HG02884 (cell line): ENCODE measurements at regions not wholly inside any gene's neighbourhood (a gene's known extent, or its start where the extent isn't known, plus 50 kb on each side); places are given as distances from the start of the nearest gene placed in this dataset.
"Not testable (repeated sequence)": the region's sequence is repeated elsewhere in the genome, so short reads cannot be mapped to it uniquely, and the experiment has no call there.

Source experiments
- ATAC-seq: cut with Tn5 transposase; IDR thresholded peaks from one replicate; pipeline ENCODE4 v1.9.1; 2021; ENCODE audit warnings: mild to moderate bottlenecking, moderate library complexity; ENCODE audit not compliant: unreplicated experiment

- ATAC-seq: no peak
Measured at GRCh38 chr5:10921160-10921559, 160.1 kb upstream of the DAP start.

DNA sequence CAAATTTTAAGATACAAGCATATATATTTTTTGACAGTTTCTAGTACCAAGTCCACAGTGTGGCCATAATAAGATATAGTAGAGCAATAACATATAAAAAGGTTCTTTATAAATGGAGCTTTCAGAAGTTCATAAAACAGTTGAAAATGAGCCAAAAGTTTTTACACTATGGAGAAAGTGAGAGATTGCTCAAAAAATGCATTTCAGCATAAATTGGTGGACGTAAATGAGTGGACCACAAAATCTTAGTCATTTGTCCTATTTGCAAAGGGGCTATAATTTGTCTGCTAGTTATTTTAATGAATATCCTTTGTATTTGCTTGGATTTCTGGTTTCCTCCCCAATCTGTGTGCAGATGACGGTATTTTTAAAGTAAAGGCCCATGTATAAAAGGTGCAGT is 159.4 kb upstream of the DAP start:
- no peak for ATAC-seq

- no peak for ATAC-seq
Measured at GRCh38 chr5:10914741-10915480, 153.9 kb upstream of the DAP start.

DNA sequence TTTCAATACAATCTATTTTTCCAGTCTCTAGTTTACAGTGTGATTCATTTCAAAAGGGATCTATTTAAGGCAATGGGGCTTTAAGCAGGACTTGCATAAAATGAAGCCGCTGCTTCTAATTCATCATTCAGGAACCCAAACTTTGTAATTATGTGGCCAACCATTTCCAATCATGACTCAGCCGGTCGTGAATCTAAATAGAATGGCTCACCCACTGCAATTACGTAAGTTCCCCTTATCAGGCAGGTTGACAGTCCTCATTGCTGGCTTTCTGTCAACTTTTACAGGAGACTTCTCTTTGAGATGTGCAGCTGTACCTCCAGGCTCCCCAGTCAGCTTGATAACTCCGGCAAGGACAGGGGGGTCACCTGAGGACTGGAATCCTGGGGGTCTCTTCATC is 152.8 kb upstream of the DAP start:
- no peak for ATAC-seq

DNA sequence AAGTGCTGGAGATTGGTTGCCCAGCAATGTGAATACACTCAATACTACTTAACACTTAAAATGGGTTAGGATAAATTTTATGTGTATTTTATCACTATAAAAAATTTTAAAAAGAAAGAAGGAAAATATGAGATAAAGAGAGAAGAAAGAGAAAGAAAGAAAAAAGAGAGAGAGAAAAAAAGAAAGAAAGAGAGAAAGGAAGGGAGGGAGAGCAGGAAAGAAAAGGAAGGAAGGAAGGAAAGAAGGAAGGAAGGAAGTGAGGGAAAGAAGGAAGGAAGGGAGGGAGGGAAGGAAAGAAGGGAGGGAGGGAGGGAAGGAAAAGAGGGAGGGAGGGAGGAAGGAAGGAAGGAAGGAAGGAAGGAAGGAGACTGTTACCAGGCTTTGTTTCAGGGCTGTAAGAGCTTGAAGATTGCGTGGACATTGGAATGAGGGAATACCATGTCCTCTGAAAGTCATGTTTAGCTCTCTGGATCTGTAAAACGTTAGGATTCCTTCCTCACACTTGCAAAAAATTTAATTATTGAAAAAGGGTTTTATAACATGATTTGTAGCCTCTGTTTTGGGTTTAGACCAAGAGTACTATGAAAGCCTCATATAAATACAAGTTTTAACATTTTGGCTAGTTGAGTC is 152.3 kb upstream of the DAP start:
- no peak for ATAC-seq

DNA sequence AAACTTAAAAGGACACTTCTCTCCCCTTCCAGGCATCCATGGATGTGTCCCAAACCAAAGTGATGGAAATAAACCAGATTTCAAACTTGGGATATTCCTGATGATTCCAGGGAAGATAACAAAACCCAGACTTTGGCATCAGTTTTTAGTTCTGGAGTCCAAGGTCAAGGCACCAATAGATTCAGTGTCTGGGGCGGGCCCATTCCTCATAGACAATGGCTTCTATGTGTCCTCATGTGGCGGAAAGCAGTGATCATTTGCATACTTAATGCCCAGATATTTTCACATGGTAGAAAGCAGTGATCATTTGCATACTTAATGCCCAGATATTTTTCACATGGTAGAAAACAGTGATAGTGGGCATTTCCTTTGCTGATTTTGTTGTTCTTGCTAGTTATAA is 151.4 kb upstream of the DAP start:
- ATAC-seq: no peak

DNA sequence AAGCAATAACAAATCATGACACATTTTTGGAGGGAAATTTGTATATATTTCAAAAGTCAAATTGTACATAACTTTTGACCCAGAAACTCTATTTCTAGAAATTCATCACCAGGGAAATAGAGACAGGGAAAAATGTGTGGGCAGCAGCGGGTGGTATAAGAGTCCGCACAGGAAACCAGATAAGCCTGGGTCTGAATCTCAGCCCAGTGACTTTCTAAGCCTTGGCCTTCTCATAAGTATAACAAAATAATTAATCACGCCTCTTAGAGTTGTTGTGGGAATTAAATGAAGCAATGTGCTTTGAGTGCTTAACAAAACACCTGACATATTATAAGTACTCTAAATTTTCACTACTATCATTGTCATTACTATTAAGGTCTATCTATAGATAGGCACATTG is 149.2 kb upstream of the DAP start:
- no peak for ATAC-seq

DNA sequence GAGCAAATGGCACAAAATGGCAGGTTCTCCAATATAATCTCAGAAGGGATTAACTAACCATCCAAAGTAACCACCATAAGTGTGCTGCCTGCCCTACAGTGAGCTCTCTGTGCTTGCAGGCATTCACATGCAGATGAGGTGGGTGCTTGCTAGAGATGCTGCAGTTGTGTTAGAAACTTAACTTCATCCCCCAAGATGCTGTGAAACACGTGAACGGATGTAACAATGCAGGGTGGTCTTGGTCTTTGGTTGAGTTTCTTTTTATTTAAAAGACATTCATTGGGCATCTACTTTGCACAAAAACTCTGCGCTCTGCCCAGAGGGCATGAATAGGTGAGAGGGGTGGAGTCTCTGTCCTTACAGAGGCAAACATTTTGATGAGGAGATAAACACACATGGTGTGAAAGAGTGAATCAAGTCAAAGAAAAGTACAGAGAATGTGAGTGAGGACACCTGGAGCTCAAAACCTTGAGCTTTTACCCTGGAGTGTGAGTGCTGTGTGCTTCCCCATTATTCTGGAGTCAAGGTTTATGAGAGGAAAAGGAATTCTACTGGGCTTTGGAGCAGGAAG is 143.9 kb upstream of the DAP start:
- ATAC-seq: no peak

- no peak for ATAC-seq
Measured at GRCh38 chr5:10903786-10904560, 142.9 kb upstream of the DAP start.

DNA sequence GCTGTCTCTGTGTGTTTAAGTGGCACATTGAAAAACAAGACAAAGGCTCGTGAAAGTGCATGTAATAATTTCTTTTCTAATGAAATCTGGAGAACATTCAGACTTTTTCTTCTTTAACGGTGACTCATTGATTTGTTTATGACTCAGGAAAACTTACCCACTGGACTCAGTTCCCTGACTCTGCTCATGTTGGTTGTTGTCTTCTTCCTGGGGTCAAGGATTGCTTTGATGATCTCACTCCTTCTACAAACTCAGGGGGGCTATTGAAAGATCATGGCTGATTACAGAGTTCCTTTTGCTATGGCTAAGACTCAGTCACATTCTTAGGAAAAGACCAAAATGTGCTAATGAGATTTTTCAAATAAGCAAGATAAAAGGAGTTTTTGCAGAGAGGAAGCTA is 141.1 kb upstream of the DAP start:
- ATAC-seq: no peak

DNA sequence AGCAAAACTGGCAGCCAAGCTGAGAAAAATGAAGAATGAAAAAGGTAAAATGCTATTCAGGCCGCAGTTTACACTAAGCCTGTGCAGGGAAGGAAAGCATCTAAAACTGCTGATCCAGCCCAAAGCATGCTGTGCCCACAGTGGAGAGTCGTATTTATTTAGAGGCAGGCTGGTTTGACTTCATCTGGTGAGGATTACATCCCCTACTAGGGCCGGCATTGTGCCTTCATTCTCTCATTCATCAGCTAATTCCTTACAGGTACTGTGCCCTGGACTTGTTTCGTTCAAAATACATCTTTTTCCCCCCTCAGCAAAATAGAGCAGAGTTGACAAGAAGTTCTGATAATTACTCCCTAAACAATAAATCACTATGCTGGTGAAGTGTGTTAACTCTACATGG is 137.5 kb upstream of the DAP start:
- no peak for ATAC-seq

- ATAC-seq: no peak
Measured at GRCh38 chr5:10896016-10896415, 135.0 kb upstream of the DAP start.

DNA sequence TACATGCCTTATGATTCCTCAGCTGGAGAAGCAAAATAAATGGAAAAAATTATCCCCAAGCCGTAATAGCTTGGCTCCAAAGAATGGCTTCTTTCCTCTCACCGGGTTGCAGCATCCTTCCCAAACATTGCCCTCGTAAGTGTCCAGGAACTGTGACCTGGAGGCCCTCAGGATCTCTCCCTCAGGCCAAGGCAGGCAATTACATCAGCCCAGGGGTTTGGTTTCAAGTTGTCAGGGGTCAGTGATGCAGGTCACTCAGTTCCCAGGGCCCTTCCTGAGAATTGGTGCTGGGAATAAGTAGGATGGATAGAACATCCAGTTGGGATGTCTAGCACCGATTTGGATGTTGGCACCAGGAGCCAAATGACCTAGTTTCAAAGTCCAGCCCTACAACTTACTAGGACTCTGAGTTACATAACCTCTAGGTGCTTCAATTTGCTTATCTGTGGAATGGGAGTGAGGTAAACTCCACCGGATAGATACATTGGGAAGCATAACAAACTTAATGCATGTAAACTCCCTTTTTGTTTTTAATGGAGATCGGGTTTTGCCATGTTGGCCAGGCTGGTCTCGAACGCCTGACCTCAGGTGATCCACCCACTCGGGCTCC is 133.5 kb upstream of the DAP start:
- ATAC-seq: no peak

DNA sequence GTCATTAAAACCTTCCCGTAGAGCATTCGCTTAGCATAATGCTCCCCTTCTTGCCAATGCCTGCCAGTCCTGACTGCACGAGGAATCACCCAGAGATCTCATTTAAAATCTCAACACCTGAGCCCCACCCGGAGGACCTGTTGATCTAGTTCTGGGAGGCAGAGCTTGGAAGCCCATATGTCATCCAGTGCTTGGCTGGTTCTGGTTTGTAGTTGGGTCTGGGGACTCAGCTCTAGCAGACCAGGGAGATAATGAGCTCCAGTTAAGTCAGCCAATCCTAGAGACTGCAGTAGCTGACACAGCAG is 131.8 kb upstream of the DAP start:
- no peak for ATAC-seq

DNA sequence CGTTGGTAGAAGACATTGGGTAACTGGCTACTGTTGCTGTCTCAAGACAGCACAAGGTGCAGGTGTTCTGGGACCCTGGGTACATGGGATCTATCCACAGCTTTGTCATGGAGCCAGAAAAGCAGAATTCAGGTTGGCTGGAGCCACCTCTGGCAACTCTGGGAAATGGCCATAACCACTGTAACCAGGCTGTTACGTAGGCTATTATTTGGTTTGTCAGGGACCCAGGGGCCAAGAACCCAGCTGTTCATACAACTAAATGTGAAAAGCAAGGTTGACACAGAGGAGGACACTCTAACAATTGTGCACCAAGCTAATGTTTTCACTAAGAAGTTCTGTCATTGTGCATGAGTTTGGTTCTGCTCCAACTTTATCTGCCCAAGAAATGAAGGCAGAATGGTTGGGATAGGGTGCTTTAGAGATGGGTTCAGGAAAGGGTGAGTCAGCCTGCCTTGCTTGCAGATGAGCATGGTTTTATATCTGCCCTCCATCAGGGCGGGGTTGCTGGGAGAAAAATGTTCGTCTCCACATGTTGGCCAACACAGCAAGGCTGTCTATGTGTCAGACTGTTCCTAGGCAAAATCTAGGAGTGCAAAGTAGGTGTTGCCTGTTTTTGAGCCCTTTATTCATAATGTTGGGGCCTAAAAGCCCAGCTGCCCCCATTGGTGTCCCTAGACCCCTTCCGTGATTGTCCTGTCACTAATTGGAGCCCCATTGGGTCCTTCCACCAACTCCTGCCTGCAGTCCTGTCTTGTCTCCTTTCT is 131.3 kb upstream of the DAP start:
- no peak for ATAC-seq

DNA sequence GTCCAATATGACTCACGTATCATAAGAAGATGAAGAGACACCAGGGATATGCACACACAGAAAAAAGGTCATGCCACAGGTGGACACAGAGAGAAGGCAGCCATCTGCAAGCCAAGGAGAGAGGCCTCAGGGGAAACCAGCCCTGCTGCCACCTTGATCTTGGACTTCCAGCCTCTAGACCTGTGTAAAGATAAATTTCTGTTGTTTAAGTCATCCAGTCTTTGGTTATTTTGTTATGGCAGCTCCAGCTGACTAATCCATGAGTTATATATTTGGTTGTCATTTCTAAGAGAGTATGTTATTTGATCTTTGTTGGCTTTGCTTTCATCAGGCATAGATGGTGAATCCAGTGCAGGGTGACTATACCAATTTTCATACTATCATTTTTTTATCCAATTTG is 130.2 kb upstream of the DAP start:
- ATAC-seq: no peak

GRCh38 chr5:10886497-10886896 is 125.5 kb upstream of the DAP start:
- no peak for ATAC-seq

DNA sequence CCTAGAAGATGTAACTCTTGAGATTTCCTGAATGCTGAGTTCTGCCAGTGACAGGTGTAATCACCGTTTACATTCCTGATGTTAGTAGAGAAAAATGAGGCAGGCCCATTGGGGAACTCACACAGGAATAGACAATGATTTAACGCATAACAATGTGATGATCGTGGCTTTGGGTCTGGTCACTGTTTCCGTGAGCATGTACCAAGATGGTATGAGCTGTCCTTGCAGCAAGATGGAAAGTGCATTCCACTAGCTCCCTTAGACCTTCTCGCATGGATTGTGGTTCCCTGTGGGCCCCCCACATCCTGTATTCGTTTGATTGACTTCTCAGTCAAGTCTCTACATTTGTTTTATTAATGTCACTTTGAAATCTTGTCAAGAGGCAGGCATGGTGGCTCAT is 124.0 kb upstream of the DAP start:
- ATAC-seq: no peak

DNA sequence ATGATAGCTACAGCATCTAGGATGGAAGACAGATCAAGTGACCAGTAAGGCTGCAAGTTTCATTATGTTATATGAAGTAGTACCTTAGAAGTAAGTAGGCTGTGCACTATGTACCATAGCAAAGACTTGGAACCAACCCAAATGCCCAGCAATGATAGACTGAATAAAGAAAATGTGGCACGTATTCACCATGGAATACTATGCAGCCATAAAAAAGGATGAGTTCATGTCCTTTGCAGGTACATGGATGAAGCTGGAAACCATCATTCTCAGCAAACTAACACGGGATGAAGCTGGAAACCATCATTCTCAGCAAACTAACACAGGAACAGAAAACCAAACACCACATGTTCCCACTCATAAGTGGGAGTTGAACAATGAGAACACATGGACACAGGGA is 122.9 kb upstream of the DAP start:
- ATAC-seq: not testable (repeated sequence)

GRCh38 chr5:10880934-10881333 is 119.9 kb upstream of the DAP start:
- no peak for ATAC-seq

GRCh38 chr5:10876996-10877395 is 116.0 kb upstream of the DAP start:
- not testable (repeated sequence) for ATAC-seq
